ENCODE measurements at regions not wholly inside any gene's neighbourhood (a gene's known extent, or its start where the extent isn't known, plus 50 kb on each side); places are given as distances from the start of the nearest gene placed in this dataset.

DNA sequence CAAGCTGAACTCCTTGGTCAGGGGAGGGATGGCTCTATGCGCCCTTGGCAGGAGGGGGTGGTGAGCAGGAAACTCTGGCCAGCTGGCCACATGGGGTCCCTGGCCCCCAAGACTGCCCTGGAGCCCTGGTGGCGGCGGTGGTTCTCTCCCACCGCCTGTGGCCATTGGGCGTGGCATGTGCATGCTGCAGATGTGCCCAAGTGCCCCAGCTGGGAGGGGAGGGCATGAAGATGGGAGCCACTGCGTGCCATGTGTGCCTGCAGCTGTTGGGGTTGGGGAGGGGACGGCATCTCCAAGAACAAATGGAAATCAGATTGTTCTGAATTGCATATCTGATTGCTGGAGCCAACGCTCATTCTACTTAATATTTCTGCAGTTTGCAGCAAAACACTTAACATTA lies 115.7 kb upstream of the IGF1 start:
- no peak for DNase-seq (ENCODE audit: low spot score)

DNA sequence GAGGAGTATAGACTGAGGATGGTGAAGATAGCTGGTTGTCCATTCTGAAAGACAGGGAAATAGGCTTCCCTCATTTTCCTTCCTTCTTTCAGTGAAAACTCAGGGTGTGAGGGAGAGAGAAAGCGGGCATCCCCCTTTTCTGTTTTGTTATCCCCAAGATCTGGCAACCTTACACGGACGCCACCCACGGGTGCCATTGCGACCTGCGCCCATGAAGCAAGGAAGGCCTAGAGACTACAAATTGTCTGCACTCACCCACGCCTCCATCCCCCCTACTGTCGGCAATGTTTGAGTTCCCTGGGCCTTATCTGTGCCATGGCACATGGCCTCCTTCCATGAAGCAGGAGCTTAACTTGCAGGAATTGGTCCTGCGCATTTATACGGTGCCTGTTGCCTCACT lies 115.0 kb upstream of the IGF1 start:
- no peak for DNase-seq (ENCODE audit: low spot score)

DNA sequence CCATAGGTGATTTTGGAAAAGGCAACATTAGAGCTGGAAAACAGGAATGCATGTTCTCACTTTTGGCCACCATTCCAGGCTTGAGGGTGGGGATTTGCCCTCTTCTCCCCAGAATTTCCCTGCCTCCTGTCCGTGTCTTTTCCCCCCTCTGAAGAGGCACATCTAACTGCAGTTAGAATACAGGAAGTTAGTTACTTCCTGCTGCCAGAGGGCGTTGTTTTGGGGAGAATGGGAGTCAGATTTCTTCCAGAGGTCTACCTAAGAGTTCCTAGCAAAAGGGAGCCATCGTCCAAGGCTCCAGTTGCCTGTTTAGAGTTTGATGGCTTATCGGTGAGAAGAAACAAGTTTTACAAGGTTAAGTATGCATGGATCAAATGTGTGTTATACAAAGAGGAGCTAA lies 112.8 kb upstream of the IGF1 start:
- DNase-seq (ENCODE audit: low spot score): no peak

GRCh38 chr12:102592134-102592533 lies 111.8 kb upstream of the IGF1 start:
- DNase-seq (ENCODE audit: low spot score): no peak

- DNase-seq (ENCODE audit: low spot score): no peak
These were observed 92.9 kb upstream of the IGF1 start for GRCh38 chr12:102573237-102573636.

DNA sequence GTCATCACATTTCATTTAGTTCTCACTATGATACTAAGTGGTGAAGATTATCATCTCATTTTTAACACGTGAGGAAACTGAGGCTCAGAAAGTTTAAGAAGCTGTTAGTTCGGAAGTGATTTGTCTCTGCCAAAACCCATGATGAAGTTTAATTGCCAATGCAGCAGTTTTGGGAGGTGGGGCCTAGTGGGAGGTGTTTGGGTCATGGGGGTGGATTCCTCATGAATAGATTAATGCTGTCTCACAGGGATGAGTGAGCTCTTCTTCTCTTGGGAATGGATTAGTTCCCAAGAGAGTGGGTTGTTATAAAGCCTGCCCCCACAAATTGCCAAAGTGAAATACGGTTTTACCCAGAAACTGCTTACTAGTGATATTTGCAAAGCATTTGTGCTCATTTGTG lies 91.5 kb upstream of the IGF1 start:
- DNase-seq (ENCODE audit: low spot score): no peak

DNA sequence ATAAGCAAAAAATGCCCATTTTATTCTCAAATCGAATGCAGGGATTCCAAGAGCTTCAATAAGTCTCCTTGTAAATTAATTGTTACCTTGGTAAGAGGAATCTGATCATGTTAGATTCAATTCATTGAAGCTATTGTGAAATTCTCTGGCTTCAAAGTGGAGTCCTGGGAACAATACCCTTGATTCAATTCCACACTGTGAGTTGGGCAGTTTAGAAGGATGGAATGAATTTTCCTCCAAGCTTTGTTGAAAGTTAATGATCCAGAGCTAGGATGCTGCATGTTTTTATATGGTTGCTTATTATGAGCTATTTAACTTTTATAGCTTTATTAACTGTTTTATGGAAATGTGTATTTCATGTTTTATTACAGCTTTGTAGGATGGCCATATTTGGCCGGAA lies 89.9 kb upstream of the IGF1 start:
- DNase-seq (ENCODE audit: low spot score): no peak

GRCh38 chr12:102569803-102570202 lies 89.4 kb upstream of the IGF1 start:
- no peak for DNase-seq (ENCODE audit: low spot score)

DNA sequence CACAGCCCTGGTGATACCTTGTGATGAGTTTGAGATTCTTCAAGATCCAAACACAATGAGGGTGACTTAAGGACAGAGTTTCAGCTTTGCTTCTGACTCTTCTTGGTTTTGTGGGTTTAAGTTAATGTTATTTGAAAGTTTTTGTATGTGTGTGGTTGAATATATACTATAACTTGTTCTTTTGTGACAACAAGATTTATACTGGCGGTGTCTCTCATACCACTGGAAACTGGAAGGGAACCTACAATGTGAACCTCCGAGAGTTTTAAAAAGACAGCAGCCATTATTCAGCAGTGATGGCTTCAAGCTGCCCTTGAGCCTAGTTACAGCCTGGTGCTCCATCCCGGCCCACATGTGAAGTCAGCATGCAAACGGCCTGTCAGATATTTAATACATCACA lies 87.9 kb upstream of the IGF1 start:
- no peak for DNase-seq (ENCODE audit: low spot score)

- DNase-seq (ENCODE audit: low spot score): peak; percentile 48
These were observed 86.9 kb upstream of the IGF1 start for GRCh38 chr12:102567031-102567985.

DNA sequence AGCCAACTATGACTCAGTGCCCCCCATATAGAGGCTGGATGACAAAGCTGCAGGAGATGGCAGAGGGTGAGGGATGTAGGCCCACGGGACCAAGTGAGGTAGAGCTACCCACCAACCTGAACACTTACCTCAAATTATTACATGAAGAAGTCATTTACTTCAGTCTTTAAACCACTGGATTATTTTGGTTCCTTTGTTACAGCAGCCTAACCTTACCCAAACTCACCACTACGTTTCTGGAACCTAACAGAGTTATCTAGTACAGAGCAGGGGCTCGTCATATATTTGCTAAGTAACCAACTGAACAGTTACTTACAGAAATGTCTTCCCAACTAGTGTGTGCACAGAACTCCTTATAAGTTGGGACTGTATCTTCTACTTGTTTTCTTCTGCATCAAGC lies 85.2 kb upstream of the IGF1 start:
- DNase-seq (ENCODE audit: low spot score): no peak

DNA sequence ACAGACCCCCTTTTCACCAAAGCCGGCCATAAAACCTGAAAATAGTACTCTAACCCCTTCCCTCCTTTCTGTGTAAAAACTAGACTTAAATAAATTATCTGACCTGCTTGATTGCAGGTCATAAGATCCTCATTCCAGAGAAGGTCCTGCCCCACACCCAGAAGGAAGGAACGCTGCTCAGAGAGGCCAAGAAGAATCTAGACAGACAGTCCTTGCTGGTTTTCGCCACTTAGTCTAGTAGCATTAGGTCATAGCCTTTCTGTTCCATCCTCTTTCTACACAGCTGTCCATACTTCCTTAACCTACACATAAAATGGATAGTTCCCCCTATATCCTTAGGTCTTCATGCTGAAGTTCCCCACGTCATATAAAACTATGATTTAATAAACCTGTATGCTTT lies 83.7 kb upstream of the IGF1 start:
- no peak for DNase-seq (ENCODE audit: low spot score)

DNA sequence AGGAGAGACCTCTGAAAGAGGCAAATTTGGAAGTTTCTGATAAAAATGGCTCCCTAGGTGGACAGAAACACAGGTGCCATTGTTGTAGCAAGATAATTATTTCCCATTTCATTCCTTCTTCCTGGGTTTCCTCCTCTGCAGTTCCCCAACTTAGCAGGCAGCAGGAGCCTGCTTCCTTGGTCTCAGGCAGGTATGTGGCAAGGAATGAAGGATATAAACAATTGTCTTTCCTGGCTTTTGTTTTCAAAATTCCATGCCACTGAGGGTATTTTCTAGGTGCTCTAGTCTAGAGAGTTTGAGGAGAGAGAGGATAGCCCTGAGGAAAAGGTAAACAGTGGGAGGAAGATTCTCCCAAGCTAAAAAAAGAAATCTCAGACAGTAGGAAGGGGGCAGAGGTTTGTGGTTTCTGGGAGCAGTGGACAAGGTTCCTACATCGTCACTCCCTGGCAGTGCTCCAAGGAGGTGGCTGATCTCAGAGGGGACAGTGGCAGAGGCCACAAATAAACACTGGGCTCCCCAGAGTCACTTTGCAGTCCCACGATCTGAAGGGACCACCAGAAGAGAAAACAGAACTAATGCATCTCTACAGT lies 82.6 kb upstream of the IGF1 start:
- peak; percentile 37 for DNase-seq (ENCODE audit: low spot score)

- no peak for DNase-seq (ENCODE audit: low spot score)
These were observed 70.8 kb upstream of the IGF1 start for GRCh38 chr12:102551186-102551585.

DNA sequence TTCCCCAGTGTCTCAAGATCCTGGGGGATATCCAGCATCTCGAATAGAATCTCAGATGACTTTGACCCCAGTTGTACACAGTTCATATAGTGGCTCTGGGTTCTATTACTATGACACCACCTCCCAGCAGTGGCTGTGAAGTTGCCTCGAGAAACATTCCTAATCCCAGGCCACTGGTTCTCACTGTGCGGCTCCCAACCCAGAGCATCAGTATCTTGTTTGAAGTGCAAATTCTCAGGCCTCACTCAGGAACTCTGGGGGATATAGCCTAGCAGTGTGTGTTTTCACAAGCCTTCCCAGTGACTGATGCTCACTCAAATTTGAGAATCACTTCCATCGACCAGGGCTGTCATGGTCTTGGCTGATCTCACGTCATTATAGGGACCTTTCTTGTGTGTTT lies 69.3 kb upstream of the IGF1 start:
- no peak for DNase-seq (ENCODE audit: low spot score)

GRCh38 chr12:102548543-102548942 lies 68.2 kb upstream of the IGF1 start:
- no peak for DNase-seq (ENCODE audit: low spot score)

- no peak for DNase-seq (ENCODE audit: low spot score)
These were observed 63.4 kb upstream of the IGF1 start for GRCh38 chr12:102543494-102544485.

DNA sequence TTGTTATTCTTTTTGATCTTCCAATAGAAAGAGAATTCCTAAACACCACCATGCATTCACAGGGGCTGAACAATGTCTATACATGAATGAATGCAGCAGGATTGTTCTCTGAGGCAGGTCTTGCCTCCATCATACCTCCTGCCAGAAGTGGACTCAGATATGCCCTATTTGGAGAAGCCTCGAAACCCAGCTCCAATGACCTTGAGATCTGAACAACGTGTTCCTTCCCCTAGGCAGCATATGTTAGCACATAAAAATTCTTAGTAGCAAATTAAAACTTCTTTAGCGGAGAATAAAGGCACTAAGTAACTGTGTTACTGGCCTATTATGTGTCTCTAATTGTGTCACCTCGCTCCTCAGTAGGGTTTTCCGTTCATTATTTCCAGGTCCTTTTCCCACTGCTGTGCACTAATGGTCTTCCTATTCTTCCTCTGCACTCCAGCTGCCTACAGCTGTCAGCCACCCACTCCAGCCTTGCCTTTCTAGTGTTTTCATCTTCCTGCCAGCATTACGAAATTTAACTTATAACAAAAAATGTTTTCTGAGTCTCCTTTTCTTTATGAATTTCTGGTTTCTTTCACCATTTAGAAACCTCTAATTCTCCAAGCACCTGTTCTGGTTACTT lies 62.6 kb upstream of the IGF1 start:
- no peak for DNase-seq (ENCODE audit: low spot score)

GRCh38 chr12:102540815-102541385 lies 60.5 kb upstream of the IGF1 start:
- DNase-seq (ENCODE audit: low spot score): no peak

- peak; percentile 60 for DNase-seq (ENCODE audit: low spot score)
These were observed 59.5 kb upstream of the IGF1 start for GRCh38 chr12:102539651-102540553.

- no peak for DNase-seq (ENCODE audit: low spot score)
These were observed 54.9 kb upstream of the IGF1 start for GRCh38 chr12:102535306-102535705.

Data from LoVo (cell line).